ENCODE measurements at regions not wholly inside any gene's neighbourhood (a gene's known extent, or its start where the extent isn't known, plus 50 kb on each side); places are given as distances from the start of the nearest gene placed in this dataset.

- in situ Hi-C loops (cut with MboI; ENCODE audit: low pct_unique_long_range_greater_than_20kb, low sequenced_read_pairs, unreplicated experiment), result no loop called here
- no peak for DNase-seq (ENCODE audit: low spot score)
- no peak for TF ChIP-seq CTCF (IDR thresholded peaks at IDR 0.05; ENCODE audit: extremely low read depth, insufficient read depth, missing control alignments)
Measured at GRCh38 chr19:33905473-33905936, 108.8 kb downstream of the KCTD15 start.

DNA sequence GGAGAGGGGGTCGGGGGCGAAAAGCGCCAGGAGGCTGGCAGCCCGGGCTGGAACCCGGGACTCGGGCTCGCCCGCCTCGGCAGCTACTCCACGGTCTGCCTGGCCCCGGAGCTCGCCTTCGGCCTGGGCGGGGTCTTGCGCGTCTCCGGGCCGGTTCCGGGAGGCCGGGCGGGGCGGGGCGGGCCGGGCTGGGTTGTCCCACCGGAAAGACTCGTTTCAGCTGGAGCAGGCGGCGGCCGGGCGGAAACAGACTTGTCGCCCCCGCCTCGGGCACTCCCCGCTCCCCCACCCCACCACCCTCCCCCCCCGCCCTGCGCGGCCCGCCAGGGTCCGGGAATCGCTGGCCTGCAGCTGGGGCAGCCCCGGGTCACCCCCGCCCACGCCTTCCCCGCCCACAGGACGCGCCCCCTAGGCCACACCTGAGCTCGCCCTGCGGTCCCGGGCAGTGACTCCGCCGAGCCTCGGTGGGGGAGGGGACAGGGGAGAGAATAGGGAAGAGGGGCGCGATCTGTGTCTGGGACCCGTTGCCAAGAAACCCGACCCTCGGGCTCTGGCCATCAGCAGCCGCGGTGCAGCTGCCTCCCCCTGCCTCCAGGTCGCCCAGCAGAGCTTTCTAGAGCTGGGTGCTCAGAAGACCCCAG is 109.4 kb downstream of the KCTD15 start:
- in situ Hi-C loops (cut with MboI; ENCODE audit: low pct_unique_long_range_greater_than_20kb, low sequenced_read_pairs, unreplicated experiment), result no loop called here
- peak; percentile 63 for DNase-seq (ENCODE audit: low spot score)
- no peak for TF ChIP-seq CTCF (IDR thresholded peaks at IDR 0.05; ENCODE audit: extremely low read depth, insufficient read depth, missing control alignments)

DNA sequence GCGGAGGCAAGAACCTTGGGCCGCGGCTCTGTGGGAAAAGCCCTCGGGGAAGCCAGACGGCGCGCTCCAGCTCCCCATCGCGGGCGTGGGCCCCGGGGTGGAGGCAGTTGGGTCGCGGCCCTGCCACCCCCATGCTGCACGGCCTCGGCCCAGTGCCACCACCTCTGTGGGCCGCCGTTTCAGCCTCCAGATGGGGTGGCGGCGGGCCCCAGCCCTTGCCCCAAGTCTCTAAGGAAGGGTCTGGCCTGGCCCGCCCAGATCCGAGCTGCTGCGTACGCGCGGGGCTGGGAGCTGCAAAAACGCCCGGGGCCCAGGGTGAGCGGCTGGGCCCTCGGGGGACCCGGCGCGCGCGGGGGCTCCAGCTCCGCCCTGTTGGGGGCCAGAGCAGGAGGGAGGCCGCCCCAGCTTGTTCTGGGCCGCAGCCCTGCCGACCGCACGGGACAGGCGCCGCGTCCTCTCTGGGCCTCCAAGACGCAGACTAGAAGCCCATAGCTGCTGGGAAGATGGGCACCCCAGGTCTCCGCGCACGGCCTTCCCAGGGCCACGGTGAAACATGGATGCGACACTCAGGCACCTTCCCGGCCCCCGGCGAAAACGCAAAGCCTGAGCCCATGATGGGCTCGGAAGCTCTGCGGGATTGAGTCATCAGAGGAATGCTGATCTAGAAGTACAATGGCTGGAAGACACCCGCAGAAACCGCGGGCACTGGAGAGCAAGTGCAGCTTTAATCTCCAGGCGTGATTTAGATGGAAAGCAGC is 110.1 kb downstream of the KCTD15 start:
- in situ Hi-C loops (cut with MboI; ENCODE audit: low pct_unique_long_range_greater_than_20kb, low sequenced_read_pairs, unreplicated experiment), result no loop called here
- TF ChIP-seq CTCF (IDR thresholded peaks at IDR 0.05; ENCODE audit: extremely low read depth, insufficient read depth, missing control alignments), result no peak
- DNase-seq (ENCODE audit: low spot score), result peak; percentile 34

- DNase-seq (ENCODE audit: low spot score), result no peak
- TF ChIP-seq CTCF (IDR thresholded peaks at IDR 0.05; ENCODE audit: extremely low read depth, insufficient read depth, missing control alignments), result no peak
- in situ Hi-C loops (cut with MboI; ENCODE audit: low pct_unique_long_range_greater_than_20kb, low sequenced_read_pairs, unreplicated experiment), result no loop called here
Measured at GRCh38 chr19:33910922-33911321, 114.3 kb downstream of the KCTD15 start.

DNA sequence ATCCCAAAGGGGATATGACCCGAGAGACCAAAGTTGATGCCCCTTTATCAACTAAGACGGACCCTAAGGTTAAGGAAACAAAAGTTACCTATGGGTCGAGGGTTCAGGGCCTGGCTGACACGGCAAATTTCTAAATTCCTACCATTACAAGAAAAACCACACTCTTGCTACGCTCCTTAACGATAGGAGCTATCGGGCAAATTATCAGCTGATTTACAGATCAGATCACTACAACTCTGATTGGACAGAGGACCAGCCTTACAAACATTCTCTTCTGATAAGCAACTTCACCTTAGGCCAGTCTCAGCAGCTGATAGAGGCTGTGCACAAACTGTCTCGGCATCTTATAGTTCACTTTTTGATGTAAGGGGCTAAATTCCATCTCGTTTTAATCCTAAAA is 117.9 kb downstream of the KCTD15 start:
- in situ Hi-C loops (cut with MboI; ENCODE audit: low pct_unique_long_range_greater_than_20kb, low sequenced_read_pairs, unreplicated experiment), result no loop called here
- DNase-seq (ENCODE audit: low spot score), result no peak
- TF ChIP-seq CTCF (IDR thresholded peaks at IDR 0.05; ENCODE audit: extremely low read depth, insufficient read depth, missing control alignments), result no peak

DNA sequence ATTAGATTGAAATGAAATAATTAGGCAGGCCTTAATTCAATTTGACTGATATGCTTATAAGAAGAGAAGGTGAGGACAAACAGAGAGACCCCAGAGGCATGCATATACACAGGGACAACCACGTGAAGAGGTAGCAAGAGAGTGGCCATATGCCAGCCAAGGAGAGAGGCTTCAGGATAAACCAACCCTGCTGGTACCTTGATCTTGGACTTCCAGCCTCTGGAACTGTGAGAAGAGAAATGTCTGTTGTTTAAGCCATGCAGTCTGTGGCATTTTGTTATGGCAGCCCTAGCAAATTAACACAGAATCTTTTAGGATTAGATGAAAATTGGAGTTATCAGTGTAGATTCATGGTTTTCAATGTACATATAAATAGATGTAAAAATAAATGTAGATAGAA is 120.1 kb downstream of the KCTD15 start:
- no peak for DNase-seq (ENCODE audit: low spot score)
- in situ Hi-C loops (cut with MboI; ENCODE audit: low pct_unique_long_range_greater_than_20kb, low sequenced_read_pairs, unreplicated experiment), result no loop called here
- TF ChIP-seq CTCF (IDR thresholded peaks at IDR 0.05; ENCODE audit: extremely low read depth, insufficient read depth, missing control alignments), result no peak
